HEK293T (cell line): ENCODE measurements at regions not wholly inside any gene's neighbourhood (a gene's known extent, or its start where the extent isn't known, plus 50 kb on each side); places are given as distances from the start of the nearest gene placed in this dataset.

Experiments used
- CTCF ChIA-PET: fragments of 350-600 bp; formaldehyde crosslinking; extraction: SDS; loops from one replicate; lab custom pipeline; 2021; ENCODE audit warnings: antibody characterized with exemption, inconsistent platforms; lab: Yijun Ruan, JAX
- POLR2A ChIA-PET: fragments of 350-600 bp; formaldehyde crosslinking; extraction: SDS; loops from one replicate; lab custom pipeline; 2020; ENCODE audit warnings: antibody characterized with exemption, inconsistent platforms; lab: Yijun Ruan, JAX
- DNase-seq: peaks from one replicate; pipeline ENCODE4 v3.0.0; 2012; ENCODE audit warnings: mixed read lengths; ENCODE audit errors: extremely low spot score
- ARNT ChIP-seq: fragments of 450-650 bp; IDR thresholded peaks from 2 replicates; pipeline ENCODE4 v1.6.1; 2017; ENCODE audit warnings: mild to moderate bottlenecking
- BHLHE40 ChIP-seq: fragments of 450-650 bp; IDR thresholded peaks from 2 replicates; pipeline ENCODE4 v1.6.1; 2016; ENCODE audit warnings: mild to moderate bottlenecking, moderate library complexity, borderline replicate concordance
- CTBP1 ChIP-seq: fragments of 450-650 bp; IDR thresholded peaks from 2 replicates; pipeline ENCODE4 v1.6.1; 2016; ENCODE audit warnings: borderline replicate concordance
- ELF4 ChIP-seq: fragments of 450-650 bp; IDR thresholded peaks from 2 replicates; pipeline ENCODE4 v1.6.1; 2017; ENCODE audit warnings: antibody characterized with exemption
- FOXA1 ChIP-seq: fragments of 450-650 bp; IDR thresholded peaks from 2 replicates; pipeline ENCODE4 v1.6.1; 2016; ENCODE audit warnings: mild to moderate bottlenecking
- FOXK2 ChIP-seq: fragments of 450-650 bp; IDR thresholded peaks from 2 replicates; pipeline ENCODE4 v1.6.1; 2016; ENCODE audit warnings: mild to moderate bottlenecking
- FOXM1 ChIP-seq: fragments of 450-650 bp; IDR thresholded peaks from 2 replicates; pipeline ENCODE4 v1.6.1; 2017; ENCODE audit warnings: mild to moderate bottlenecking, borderline replicate concordance
- HDGF ChIP-seq: fragments of 450-650 bp; IDR thresholded peaks from 2 replicates; pipeline ENCODE4 v1.6.1; 2017; ENCODE audit warnings: antibody characterized with exemption, borderline replicate concordance
- L3MBTL2 ChIP-seq: fragments of 450-650 bp; conservative IDR thresholded peaks from 2 replicates; pipeline ENCODE4 v1.6.1; 2016; ENCODE audit warnings: mild to moderate bottlenecking
- LEF1 ChIP-seq: fragments of 450-650 bp; IDR thresholded peaks from 2 replicates; pipeline ENCODE4 v1.6.1; 2017; ENCODE audit warnings: mild to moderate bottlenecking, borderline replicate concordance
- NFRKB ChIP-seq: fragments of 450-650 bp; IDR thresholded peaks from 2 replicates; pipeline ENCODE4 v1.6.1; 2016; ENCODE audit warnings: mild to moderate bottlenecking, moderate library complexity
- SP1 ChIP-seq: fragments of 450-650 bp; IDR thresholded peaks from 2 replicates; pipeline ENCODE4 v1.6.1; 2017
- SUZ12 ChIP-seq: fragments of 450-650 bp; IDR thresholded peaks from 2 replicates; pipeline ENCODE4 v1.6.1; 2016; ENCODE audit warnings: mild to moderate bottlenecking
- TARDBP ChIP-seq: fragments of 450-650 bp; IDR thresholded peaks from 2 replicates; pipeline ENCODE4 v1.6.1; 2016
- ZNF384 ChIP-seq: fragments of 450-650 bp; IDR thresholded peaks from 2 replicates; pipeline ENCODE4 v1.6.1; 2016
- TF ChIP-seq, protein P1 (sequence below): fragments of 450-650 bp; IDR thresholded peaks from 2 replicates; pipeline ENCODE4 v1.6.1; 2016

DNA sequence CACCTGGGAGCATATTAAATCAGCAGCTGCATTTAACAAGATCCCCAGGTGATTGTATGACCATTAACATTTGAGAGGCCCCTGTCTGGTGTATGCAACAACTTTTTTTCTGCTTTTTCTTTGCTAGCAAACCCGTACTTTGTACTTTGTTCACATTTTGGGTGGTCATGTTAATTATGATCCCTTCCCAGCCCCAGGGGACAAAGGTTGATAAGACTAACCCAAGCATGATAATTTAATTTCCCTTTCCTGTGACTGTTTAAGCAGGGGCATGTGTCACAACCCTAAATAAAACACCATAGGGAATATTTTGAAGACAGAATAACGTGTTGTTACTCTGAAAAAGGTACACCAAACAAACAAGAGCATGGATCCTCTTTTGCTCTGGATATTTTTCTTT, 332.0 kb downstream of the PCDH18 start:
- ChIA-PET POLR2A (no interaction called here), CTCF (interaction anchor here (0.6 kb wide), 1 partner anchor 12 kb away, joined by 4 read pairs; no protein-coding TSS in a partner anchor)
- no peak for DNase-seq

DNA sequence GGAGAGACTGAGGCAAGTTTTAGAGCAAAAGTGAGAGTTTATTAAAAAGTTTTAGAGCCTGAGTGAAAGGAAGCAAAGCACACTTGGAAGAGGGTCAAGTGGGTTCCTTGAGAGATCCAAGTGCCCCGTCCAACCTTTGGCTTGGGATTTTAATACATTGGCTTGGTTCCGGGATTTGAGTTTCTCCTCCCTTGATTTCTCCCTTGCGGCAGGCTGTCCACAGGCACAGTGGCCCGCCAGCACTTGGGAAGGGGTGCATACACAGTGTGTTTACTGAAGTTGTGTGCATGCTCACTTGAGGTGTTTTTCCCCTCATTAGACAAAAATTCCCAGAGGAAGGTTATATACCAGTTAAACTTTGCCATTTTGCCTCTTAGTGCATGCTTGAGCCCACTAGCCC, 333.5 kb downstream of the PCDH18 start:
- ChIA-PET POLR2A (no interaction called here), CTCF (no interaction called here)
- no peak for TF ChIP-seq ARNT
- TF ChIP-seq FOXA1 = no peak
- TF ChIP-seq FOXM1 = no peak
- no peak for TF ChIP-seq L3MBTL2
- TF ChIP-seq NFRKB = no peak
- no peak for TF ChIP-seq ZNF384
- no peak for TF ChIP-seq ELF4
- TF ChIP-seq FOXK2 = no peak
- no peak for TF ChIP-seq HDGF
- TF ChIP-seq SUZ12 = no peak
- no peak for TF ChIP-seq CTBP1
- TF ChIP-seq TARDBP = no peak
- TF ChIP-seq SP1 = no peak
- TF ChIP-seq, protein P1, sequence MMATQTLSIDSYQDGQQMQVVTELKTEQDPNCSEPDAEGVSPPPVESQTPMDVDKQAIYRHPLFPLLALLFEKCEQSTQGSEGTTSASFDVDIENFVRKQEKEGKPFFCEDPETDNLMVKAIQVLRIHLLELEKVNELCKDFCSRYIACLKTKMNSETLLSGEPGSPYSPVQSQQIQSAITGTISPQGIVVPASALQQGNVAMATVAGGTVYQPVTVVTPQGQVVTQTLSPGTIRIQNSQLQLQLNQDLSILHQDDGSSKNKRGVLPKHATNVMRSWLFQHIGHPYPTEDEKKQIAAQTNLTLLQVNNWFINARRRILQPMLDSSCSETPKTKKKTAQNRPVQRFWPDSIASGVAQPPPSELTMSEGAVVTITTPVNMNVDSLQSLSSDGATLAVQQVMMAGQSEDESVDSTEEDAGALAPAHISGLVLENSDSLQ = no peak
- DNase-seq = no peak

More for the DNA sequence above, 332.0 kb downstream of the PCDH18 start:
- TF ChIP-seq FOXM1 (no peak), ARNT (no peak), LEF1 (no peak), SUZ12 (no peak), FOXK2 (no peak), L3MBTL2 (no peak), TARDBP (no peak), CTBP1 (no peak), HDGF (no peak), SP1 (no peak)
- TF ChIP-seq, protein P1 = no peak

DNA sequence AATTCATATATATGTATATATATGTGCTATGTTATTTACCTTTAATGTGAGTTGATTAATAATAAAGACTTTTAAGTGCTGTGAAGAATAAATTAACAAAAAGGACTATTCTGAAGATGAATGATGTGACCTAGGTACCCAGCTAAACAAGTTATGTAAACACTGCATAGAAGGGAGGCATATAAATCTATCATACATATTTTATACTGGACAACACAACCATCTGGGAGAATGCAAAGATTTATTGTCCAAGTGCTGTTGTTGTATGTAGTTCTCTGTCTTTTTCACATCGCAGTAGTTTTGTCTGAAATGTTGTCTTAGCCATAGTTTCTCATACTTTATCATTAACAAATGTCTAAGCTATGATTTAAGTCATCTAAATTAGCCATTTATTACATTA, 337.6 kb downstream of the PCDH18 start:
- no peak for DNase-seq
- ChIA-PET CTCF (no interaction called here), POLR2A (no interaction called here)
- TF ChIP-seq, protein P1 = peak; percentile 58; the same call in 1 of the 2 replicates
- no peak for TF ChIP-seq FOXK2

DNA sequence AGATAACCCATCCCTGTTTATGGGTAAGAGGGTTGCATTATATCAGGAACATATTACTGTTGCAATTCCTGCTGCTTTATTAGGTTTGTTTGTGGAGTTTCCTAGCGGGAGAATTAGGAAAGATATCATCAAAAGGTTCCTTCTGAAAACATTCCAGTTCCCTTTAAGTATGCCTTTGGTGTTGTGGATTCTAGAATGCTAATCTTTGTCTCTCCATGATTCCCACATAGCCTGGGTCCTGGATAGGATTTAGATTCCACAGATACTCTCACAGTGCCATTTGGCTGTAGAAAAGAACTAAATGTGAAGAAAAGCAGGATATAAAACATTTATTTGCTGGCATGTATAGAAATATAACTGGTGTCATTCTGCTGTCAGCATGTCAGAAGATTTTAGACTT, 338.7 kb downstream of the PCDH18 start:
- CTCF ChIA-PET = no interaction called here
- TF ChIP-seq SP1 = no peak
- no peak for TF ChIP-seq SUZ12
- no peak for TF ChIP-seq ARNT
- TF ChIP-seq CTBP1 = no peak
- no peak for TF ChIP-seq LEF1
- TF ChIP-seq FOXM1 = no peak
- POLR2A ChIA-PET = no interaction called here
- DNase-seq = no peak

DNA sequence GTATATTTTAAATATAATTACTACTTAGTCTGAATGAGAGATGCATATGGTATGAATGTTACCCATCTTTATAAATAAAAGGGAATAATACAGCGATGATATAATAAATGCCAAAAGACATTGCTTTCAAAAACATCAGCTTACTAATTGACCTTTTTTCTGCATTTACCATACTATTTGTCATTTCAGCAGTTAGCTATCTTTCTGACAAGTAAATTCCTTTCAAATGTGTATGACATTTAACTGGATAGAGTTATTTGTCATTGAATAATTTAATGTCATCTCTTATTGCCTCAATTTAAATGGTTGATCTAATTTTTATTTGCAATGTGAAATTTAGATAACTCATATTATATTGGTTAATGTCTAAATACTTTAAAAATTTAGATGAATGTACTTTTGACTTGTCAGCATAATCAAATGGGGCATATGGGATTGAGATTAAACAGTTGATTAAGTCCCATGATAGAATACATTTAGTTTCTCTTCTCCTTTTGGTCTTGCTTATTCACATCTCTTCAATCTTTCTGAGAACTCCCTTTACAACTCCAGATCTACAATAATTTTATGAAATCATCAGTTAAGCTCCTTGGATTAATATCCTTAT, 350.9 kb downstream of the PCDH18 start:
- TF ChIP-seq LEF1 (no peak), SUZ12 (no peak), L3MBTL2 (no peak)
- POLR2A ChIA-PET = no interaction called here
- DNase-seq = no peak
- CTCF ChIA-PET = no interaction called here

DNA sequence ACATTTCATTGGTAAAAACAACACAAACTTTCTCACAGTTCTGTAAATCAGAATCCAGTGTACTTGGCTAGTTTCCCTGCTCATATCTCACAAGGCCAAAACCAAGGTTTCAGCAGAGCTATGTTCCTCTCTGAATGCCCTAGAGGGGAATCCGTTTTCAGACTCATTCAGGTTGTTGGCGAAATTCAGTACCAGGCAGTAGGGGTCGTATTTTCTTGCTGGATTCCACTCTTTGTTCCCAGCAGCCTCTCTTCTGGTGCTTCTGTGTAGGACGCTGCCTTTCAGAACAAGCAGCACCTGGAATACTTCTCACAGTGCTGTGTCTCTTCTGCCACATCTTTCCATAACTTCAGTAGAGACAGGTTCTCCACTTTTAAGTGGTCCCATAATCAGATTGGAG, 351.9 kb downstream of the PCDH18 start:
- ChIA-PET POLR2A (no interaction called here), CTCF (interaction anchor here (0.6 kb wide), 1 partner anchor 55 kb away, joined by 3 read pairs; no protein-coding TSS in a partner anchor)
- TF ChIP-seq SUZ12 (no peak), L3MBTL2 (no peak), ARNT (no peak), ZNF384 (no peak), FOXK2 (no peak), ELF4 (no peak), HDGF (no peak), FOXM1 (no peak), NFRKB (no peak), LEF1 (no peak), BHLHE40 (no peak), SP1 (no peak)
- TF ChIP-seq, protein P1 = no peak
- peak; percentile 28 for DNase-seq
